HCT116 (cell line): ENCODE measurements at regions not wholly inside any gene's neighbourhood (a gene's known extent, or its start where the extent isn't known, plus 50 kb on each side); places are given as distances from the start of the nearest gene placed in this dataset.

ENCODE experiments used
- CBX3 ChIP-seq: IDR thresholded peaks from 2 replicates; pipeline ENCODE4 v1.6.1; 2012; ENCODE audit warnings: low read depth
- EZH2 ChIP-seq: fragments of 200-600 bp; sonication (generic); IDR thresholded peaks from 2 replicates; pipeline ENCODE4 v1.6.1; 2017; ENCODE audit warnings: antibody characterized with exemption, mixed run types
- JUND ChIP-seq: IDR thresholded peaks from 2 replicates; pipeline ENCODE4 v1.6.1; 2012
- POLR2A ChIP-seq: IDR thresholded peaks from 2 replicates; pipeline ENCODE4 v1.7.0; 2011; ENCODE audit warnings: borderline replicate concordance; ENCODE audit not compliant: insufficient read depth, insufficient read length; ENCODE audit errors: extremely low read depth
- REST ChIP-seq: IDR thresholded peaks from 2 replicates; pipeline ENCODE4 v1.6.1; 2012; ENCODE audit warnings: low read depth
- ZFX ChIP-seq: fragments of 450-650 bp; IDR thresholded peaks from 2 replicates; pipeline ENCODE4 v1.6.1; 2017
- TF ChIP-seq, protein P1 (sequence below): IDR thresholded peaks from 2 replicates; pipeline ENCODE4 v1.6.1; 2012
- TF ChIP-seq, protein P2 (sequence below), 3 experiments: fragments of 200-600 bp in 1 of 3; sonication (generic) in 1 of 3; IDR thresholded peaks in 2 of 3; conservative IDR thresholded peaks in 1 of 3; 2 replicates each; pipeline ENCODE4 v1.5.1; 2012 to 2017; ENCODE audit warnings: low read depth in 2 of 3, low read length in 2 of 3, antibody characterized with exemption in 1 of 3, borderline replicate concordance in 1 of 3, control low read depth in 1 of 3, mild to moderate bottlenecking in 1 of 3, mixed read lengths in 1 of 3, mixed run types in 1 of 3, moderate library complexity in 1 of 3; ENCODE audit not compliant: insufficient read depth in 1 of 3

GRCh38 chr3:182451871-182452270 lies 341.4 kb upstream of the ATP11B start:
- TF ChIP-seq, protein P1, sequence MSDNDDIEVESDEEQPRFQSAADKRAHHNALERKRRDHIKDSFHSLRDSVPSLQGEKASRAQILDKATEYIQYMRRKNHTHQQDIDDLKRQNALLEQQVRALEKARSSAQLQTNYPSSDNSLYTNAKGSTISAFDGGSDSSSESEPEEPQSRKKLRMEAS = no peak
- TF ChIP-seq, protein P2, sequence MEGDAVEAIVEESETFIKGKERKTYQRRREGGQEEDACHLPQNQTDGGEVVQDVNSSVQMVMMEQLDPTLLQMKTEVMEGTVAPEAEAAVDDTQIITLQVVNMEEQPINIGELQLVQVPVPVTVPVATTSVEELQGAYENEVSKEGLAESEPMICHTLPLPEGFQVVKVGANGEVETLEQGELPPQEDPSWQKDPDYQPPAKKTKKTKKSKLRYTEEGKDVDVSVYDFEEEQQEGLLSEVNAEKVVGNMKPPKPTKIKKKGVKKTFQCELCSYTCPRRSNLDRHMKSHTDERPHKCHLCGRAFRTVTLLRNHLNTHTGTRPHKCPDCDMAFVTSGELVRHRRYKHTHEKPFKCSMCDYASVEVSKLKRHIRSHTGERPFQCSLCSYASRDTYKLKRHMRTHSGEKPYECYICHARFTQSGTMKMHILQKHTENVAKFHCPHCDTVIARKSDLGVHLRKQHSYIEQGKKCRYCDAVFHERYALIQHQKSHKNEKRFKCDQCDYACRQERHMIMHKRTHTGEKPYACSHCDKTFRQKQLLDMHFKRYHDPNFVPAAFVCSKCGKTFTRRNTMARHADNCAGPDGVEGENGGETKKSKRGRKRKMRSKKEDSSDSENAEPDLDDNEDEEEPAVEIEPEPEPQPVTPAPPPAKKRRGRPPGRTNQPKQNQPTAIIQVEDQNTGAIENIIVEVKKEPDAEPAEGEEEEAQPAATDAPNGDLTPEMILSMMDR (IDR thresholded peaks at IDR 0.05 in 2 of 3, conservative IDR thresholded peaks at IDR 0.05 in 1 of 3; ENCODE audit: borderline replicate concordance in 1 of 3, insufficient read depth in 1 of 3, low read depth in 2 of 3, low read length in 2 of 3) = no peak
- TF ChIP-seq JUND = no peak
- no peak for TF ChIP-seq EZH2
- no peak for TF ChIP-seq REST
- no peak for TF ChIP-seq ZFX
- TF ChIP-seq POLR2A = no peak
- TF ChIP-seq CBX3 = no peak
